HG03039 (cell line): ENCODE measurements at regions not wholly inside any gene's neighbourhood (a gene's known extent, or its start where the extent isn't known, plus 50 kb on each side); places are given as distances from the start of the nearest gene placed in this dataset.

Source experiments
- ATAC-seq: cut with Tn5 transposase; IDR thresholded peaks from one replicate; pipeline ENCODE4 v1.9.1; 2021; ENCODE audit warnings: mild to moderate bottlenecking, moderate library complexity; ENCODE audit not compliant: unreplicated experiment

DNA sequence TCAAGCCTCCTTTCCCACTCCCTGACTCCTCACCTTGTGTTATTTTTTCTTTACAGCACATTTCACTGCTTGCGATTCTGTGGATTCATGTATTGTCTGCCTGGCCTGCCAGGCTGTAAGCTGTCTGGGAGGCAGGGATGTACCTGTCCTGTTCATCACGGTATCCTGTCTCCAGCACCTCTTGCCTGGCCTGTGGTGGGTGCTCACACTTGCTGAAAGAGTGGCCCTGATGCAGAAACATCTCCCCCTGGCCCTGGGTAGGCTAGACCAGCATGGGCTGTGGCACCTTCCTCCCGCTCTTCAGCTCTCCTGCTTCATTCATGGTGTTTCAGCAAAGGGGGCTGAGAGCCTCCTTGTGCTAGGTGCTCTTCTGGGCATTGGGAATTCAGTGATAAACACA lies 60.1 kb upstream of the KCNG1 start:
- no peak for ATAC-seq

DNA sequence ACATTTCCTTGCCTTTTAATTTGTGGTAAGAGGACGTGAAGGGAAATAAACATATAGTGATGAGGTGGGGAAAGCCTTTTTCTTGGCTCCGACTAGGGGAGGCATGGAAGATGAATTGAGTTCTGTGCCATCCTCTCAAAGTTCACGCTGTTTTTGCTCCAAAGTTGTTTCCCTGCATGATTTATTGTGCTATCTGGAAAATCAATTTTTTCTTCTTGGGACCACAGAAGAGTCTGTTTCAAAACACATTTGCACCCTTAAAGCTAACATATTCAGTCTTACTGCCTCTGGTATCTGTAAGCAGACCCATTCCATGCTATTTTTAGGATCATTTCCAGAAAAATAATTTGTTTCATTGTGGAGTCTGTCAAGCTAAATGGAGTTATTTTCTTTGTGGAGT lies 57.6 kb upstream of the KCNG1 start:
- ATAC-seq, result no peak

DNA sequence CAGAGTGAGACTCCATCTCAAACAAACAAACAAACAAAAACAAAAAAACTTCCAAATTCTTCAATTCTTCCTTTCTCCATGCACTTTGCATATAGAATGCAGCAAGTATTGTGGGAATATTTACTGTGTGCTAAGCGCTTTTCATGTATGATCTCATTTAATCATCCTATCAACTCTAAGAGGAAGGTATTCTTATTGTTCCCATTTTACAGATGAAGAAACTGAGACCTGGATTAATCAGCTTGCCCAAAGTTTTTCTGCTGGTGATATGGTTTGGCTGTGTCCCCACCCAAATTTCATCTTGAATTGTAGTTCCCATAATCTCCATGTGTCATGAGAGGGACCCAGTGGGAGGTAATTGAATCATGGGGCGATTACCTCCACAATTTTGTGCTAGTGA lies 56.6 kb upstream of the KCNG1 start:
- ATAC-seq, result no peak

DNA sequence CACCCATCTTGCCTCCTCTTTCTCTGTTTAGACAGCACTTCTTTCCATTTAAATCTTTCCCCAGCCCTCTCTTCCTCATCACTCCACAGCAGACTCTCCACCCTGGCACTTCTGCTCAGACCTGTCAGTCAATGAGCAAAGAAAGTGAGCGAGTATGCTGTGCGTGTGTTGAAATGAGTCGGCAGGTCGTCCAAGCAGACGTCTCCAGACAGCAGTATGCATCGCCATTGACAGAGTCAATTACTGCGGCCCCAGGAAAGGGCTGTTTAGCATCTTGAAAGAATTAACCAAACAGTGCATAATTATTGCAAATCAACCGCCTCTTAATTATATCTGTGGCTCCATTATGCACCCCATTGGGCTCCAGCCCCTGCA lies 54.8 kb upstream of the KCNG1 start:
- ATAC-seq, result no peak

DNA sequence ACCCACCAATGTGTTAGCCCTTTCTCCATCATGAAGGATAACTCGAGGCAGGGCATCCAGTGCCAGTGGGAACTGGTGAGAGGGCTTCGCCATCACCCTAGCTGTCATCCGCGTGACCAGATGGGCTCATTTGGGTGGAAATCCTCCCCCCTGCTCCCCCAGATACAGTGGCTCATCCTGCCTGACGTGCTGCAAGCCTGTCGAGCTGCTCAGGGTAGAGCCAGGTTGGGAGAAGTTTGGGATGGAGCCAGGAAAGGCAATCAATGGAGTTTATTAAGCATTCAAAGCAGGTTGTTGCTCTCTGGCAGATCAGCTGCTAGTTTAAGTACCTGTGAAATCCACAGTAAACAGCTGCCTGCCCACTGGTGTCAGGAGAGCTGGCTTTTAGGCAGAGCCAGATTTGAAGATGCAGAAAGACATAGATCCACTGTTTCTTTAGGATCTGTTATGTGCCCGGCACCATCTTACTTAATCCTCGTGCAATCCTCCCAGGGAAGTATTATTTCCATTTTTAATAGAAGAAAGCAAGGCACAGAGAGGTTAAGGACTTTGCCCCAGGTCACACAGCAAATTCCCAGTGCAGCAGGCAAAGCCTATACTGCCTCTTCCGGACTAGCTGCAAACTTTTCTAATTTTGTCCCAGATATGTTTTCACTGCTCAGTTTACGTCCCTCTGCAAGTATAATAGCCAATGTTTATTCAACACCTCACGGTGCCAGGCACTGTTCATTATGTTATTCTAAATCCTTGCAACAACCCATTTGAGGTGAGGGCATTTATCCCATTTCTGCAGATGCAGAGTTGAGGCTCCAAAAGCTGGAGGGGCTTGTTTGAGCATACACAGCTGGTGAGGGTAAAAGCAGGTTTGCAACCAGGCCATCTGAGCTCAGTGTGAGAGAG lies 54.1 kb upstream of the KCNG1 start:
- no peak for ATAC-seq

DNA sequence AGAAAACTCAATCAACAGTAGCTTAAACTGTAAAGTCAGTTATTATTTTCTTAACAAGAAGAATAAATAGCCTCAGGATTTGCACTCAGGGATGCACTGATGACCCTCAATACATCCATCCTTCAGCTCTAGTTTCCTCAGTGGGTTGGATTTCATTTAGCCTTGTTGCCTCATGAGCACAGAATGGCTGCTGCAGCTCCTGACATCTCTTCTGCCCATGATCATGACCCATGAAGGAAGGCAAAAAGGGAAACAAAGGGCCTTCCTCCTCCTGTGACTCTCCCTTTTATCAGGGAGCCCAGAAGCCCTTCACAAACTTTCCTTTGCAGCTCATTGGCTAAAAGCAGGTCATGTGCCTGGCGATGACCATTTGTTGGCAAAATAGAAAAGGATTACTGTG lies 51.2 kb upstream of the KCNG1 start:
- no peak for ATAC-seq
